ENCODE measurements at regions not wholly inside any gene's neighbourhood (a gene's known extent, or its start where the extent isn't known, plus 50 kb on each side); places are given as distances from the start of the nearest gene placed in this dataset.

- DNase-seq, result peak; percentile 18
- no peak overlapping the region for H3K27ac ChIP-seq (ENCODE audit: low read length, poor library complexity, severe bottlenecking)
- WGBS, result 75% methylated on average over 1 of the region's 1 CpG
- no peak overlapping the region for H2AK5ac ChIP-seq (ENCODE audit: low read length, severe bottlenecking)
- H2BK12ac ChIP-seq (ENCODE audit: low read length in 2 of 2), result no peak overlapping the region
- no peak overlapping the region for H4K8ac ChIP-seq (ENCODE audit: low read length)
- H4K91ac ChIP-seq (ENCODE audit: low read length), result no peak overlapping the region
- no peaks in the 10 kb centered on the region for H3K36me3 ChIP-seq (ENCODE audit: control insufficient read depth in 1 of 2, insufficient read depth in 2 of 2, low read depth in 1 of 2, low read length in 2 of 2)
- no peak overlapping the region for H2BK15ac ChIP-seq (ENCODE audit: low read depth, poor library complexity, severe bottlenecking)
- no peak overlapping the region for H2AFZ ChIP-seq (ENCODE audit: low read depth, low read length)
- no peaks in the 10 kb centered on the region for H3K4me1 ChIP-seq (ENCODE audit: control insufficient read depth, insufficient read depth, low read depth, low read length)
- no peak overlapping the region for H3K14ac ChIP-seq (ENCODE audit: low read length in 2 of 2)
- no peak overlapping the region for H3K4me3 ChIP-seq (ENCODE audit: insufficient read depth in 1 of 2, low read depth in 1 of 2, low read length in 2 of 2)
- H2BK5ac ChIP-seq (ENCODE audit: low read depth, low read length, poor library complexity, severe bottlenecking), result no peak overlapping the region
- no peak overlapping the region for H3K23ac ChIP-seq (ENCODE audit: low read length in 2 of 2)
- H3K9ac ChIP-seq (ENCODE audit: low read length), result no peak overlapping the region
- H2BK120ac ChIP-seq (ENCODE audit: low read depth, low read length), result no peak overlapping the region
- H3K18ac ChIP-seq (ENCODE audit: low read depth in 1 of 2, low read length in 2 of 2), result no peak overlapping the region
- no peaks in the 10 kb centered on the region for H3K9me3 ChIP-seq (ENCODE audit: control insufficient read depth, low read length)
- no peak overlapping the region for H3K4ac ChIP-seq (ENCODE audit: low read depth in 1 of 2, low read length in 2 of 2)
- H3K4me2 ChIP-seq (ENCODE audit: low read length, poor library complexity, severe bottlenecking), result no peak overlapping the region
- no peaks in the 10 kb centered on the region for H3K79me1 ChIP-seq (replicated peaks; ENCODE audit: low read length, poor library complexity, severe bottlenecking)
- H3K27me3 ChIP-seq (ENCODE audit: control insufficient read depth in 1 of 2, insufficient read depth in 1 of 2, low read length in 2 of 2), result no peaks in the 10 kb centered on the region
Measured at GRCh38 chr11:127651888-127652221, 651.3 kb upstream of the KIRREL3 start.

- Histone ChIP-seq H3K27ac (ENCODE audit: low read length, poor library complexity, severe bottlenecking) (peak overlapping the region; percentile 14), H3K4me2 (ENCODE audit: low read length, poor library complexity, severe bottlenecking) (no peak overlapping the region), H3K9ac (ENCODE audit: low read length) (no peak overlapping the region), H3K9me3 (ENCODE audit: control insufficient read depth, low read length) (no peaks in the 10 kb centered on the region), H3K36me3 (ENCODE audit: control insufficient read depth in 1 of 2, insufficient read depth in 2 of 2, low read depth in 1 of 2, low read length in 2 of 2) (no peaks in the 10 kb centered on the region), H3K4ac (ENCODE audit: low read depth in 1 of 2, low read length in 2 of 2) (no peak overlapping the region), H3K4me3 (ENCODE audit: insufficient read depth in 1 of 2, low read depth in 1 of 2, low read length in 2 of 2) (no peak overlapping the region), H3K18ac (ENCODE audit: low read depth in 1 of 2, low read length in 2 of 2) (no peak overlapping the region), H2BK120ac (ENCODE audit: low read depth, low read length) (no peak overlapping the region), H2AFZ (ENCODE audit: low read depth, low read length) (no peak overlapping the region), H3K23ac (ENCODE audit: low read length in 2 of 2) (no peak overlapping the region), H3K27me3 (ENCODE audit: control insufficient read depth in 1 of 2, insufficient read depth in 1 of 2, low read length in 2 of 2) (no peaks in the 10 kb centered on the region), H2BK15ac (ENCODE audit: low read depth, poor library complexity, severe bottlenecking) (no peak overlapping the region), H3K14ac (ENCODE audit: low read length in 2 of 2) (no peak overlapping the region), H2BK12ac (ENCODE audit: low read length in 2 of 2) (no peak overlapping the region), H3K4me1 (ENCODE audit: control insufficient read depth, insufficient read depth, low read depth, low read length) (no peaks in the 10 kb centered on the region), H2BK5ac (ENCODE audit: low read depth, low read length, poor library complexity, severe bottlenecking) (no peak overlapping the region), H2AK5ac (ENCODE audit: low read length, severe bottlenecking) (no peak overlapping the region), H3K79me1 (replicated peaks; ENCODE audit: low read length, poor library complexity, severe bottlenecking) (no peaks in the 10 kb centered on the region), H4K91ac (ENCODE audit: low read length) (no peak overlapping the region), H4K8ac (ENCODE audit: low read length) (no peak overlapping the region)
- DNase-seq, result peak; percentile 69
- 10% methylated on average over 4 of the region's 5 CpGs for WGBS
Measured at GRCh38 chr11:127651175-127651887, 650.8 kb upstream of the KIRREL3 start.

GRCh38 chr11:127649958-127650357, 649.4 kb upstream of the KIRREL3 start:
- DNase-seq, result no peak
- H4K8ac ChIP-seq (ENCODE audit: low read length), result no peak overlapping the region
- H3K79me1 ChIP-seq (replicated peaks; ENCODE audit: low read length, poor library complexity, severe bottlenecking), result no peaks in the 10 kb centered on the region
- no peak overlapping the region for H2BK15ac ChIP-seq (ENCODE audit: low read depth, poor library complexity, severe bottlenecking)
- no peak overlapping the region for H3K18ac ChIP-seq (ENCODE audit: low read depth in 1 of 2, low read length in 2 of 2)
- H3K9me3 ChIP-seq (ENCODE audit: control insufficient read depth, low read length), result no peaks in the 10 kb centered on the region
- no peaks in the 10 kb centered on the region for H3K27me3 ChIP-seq (ENCODE audit: control insufficient read depth in 1 of 2, insufficient read depth in 1 of 2, low read length in 2 of 2)
- no peak overlapping the region for H3K4me3 ChIP-seq (ENCODE audit: insufficient read depth in 1 of 2, low read depth in 1 of 2, low read length in 2 of 2)
- H3K36me3 ChIP-seq (ENCODE audit: control insufficient read depth in 1 of 2, insufficient read depth in 2 of 2, low read depth in 1 of 2, low read length in 2 of 2), result no peaks in the 10 kb centered on the region
- no peak overlapping the region for H2AFZ ChIP-seq (ENCODE audit: low read depth, low read length)
- WGBS, result no CpG with 5 or more reads among the region's 1 CpG
- H4K91ac ChIP-seq (ENCODE audit: low read length), result no peak overlapping the region
- H3K4me2 ChIP-seq (ENCODE audit: low read length, poor library complexity, severe bottlenecking), result no peak overlapping the region
- H3K23ac ChIP-seq (ENCODE audit: low read length in 2 of 2), result no peak overlapping the region
- H3K4me1 ChIP-seq (ENCODE audit: control insufficient read depth, insufficient read depth, low read depth, low read length), result no peaks in the 10 kb centered on the region
- H2BK120ac ChIP-seq (ENCODE audit: low read depth, low read length), result no peak overlapping the region
- no peak overlapping the region for H3K4ac ChIP-seq (ENCODE audit: low read depth in 1 of 2, low read length in 2 of 2)
- no peak overlapping the region for H2BK5ac ChIP-seq (ENCODE audit: low read depth, low read length, poor library complexity, severe bottlenecking)
- H3K14ac ChIP-seq (ENCODE audit: low read length in 2 of 2), result no peak overlapping the region
- H3K27ac ChIP-seq (ENCODE audit: low read length, poor library complexity, severe bottlenecking), result no peak overlapping the region
- no peak overlapping the region for H2AK5ac ChIP-seq (ENCODE audit: low read length, severe bottlenecking)
- no peak overlapping the region for H3K9ac ChIP-seq (ENCODE audit: low read length)
- H2BK12ac ChIP-seq (ENCODE audit: low read length in 2 of 2), result no peak overlapping the region

- no CpG with 5 or more reads among the region's 2 CpGs for WGBS
- Histone ChIP-seq H3K9ac (ENCODE audit: low read length) (no peak overlapping the region), H3K4me3 (ENCODE audit: insufficient read depth in 1 of 2, low read depth in 1 of 2, low read length in 2 of 2) (no peak overlapping the region), H2BK120ac (ENCODE audit: low read depth, low read length) (no peak overlapping the region), H3K14ac (ENCODE audit: low read length in 2 of 2) (no peak overlapping the region), H3K4me1 (ENCODE audit: control insufficient read depth, insufficient read depth, low read depth, low read length) (no peaks in the 10 kb centered on the region), H3K4me2 (ENCODE audit: low read length, poor library complexity, severe bottlenecking) (no peak overlapping the region), H2AFZ (ENCODE audit: low read depth, low read length) (no peak overlapping the region), H2BK15ac (ENCODE audit: low read depth, poor library complexity, severe bottlenecking) (no peak overlapping the region), H3K18ac (ENCODE audit: low read depth in 1 of 2, low read length in 2 of 2) (no peak overlapping the region), H2AK5ac (ENCODE audit: low read length, severe bottlenecking) (no peak overlapping the region), H3K79me1 (replicated peaks; ENCODE audit: low read length, poor library complexity, severe bottlenecking) (no peaks in the 10 kb centered on the region), H3K23ac (ENCODE audit: low read length in 2 of 2) (no peak overlapping the region), H2BK5ac (ENCODE audit: low read depth, low read length, poor library complexity, severe bottlenecking) (no peak overlapping the region), H4K8ac (ENCODE audit: low read length) (no peak overlapping the region), H3K9me3 (ENCODE audit: control insufficient read depth, low read length) (no peaks in the 10 kb centered on the region), H2BK12ac (ENCODE audit: low read length in 2 of 2) (no peak overlapping the region), H4K91ac (ENCODE audit: low read length) (no peak overlapping the region), H3K36me3 (ENCODE audit: control insufficient read depth in 1 of 2, insufficient read depth in 2 of 2, low read depth in 1 of 2, low read length in 2 of 2) (no peaks in the 10 kb centered on the region), H3K4ac (ENCODE audit: low read depth in 1 of 2, low read length in 2 of 2) (no peak overlapping the region), H3K27me3 (ENCODE audit: control insufficient read depth in 1 of 2, insufficient read depth in 1 of 2, low read length in 2 of 2) (no peaks in the 10 kb centered on the region), H3K27ac (ENCODE audit: low read length, poor library complexity, severe bottlenecking) (no peak overlapping the region)
- DNase-seq, result no peak
Measured at GRCh38 chr11:127649071-127649470, 648.5 kb upstream of the KIRREL3 start.

Measured in mesenchymal stem cell (in vitro differentiated cells and primary cell).